Fibroblast of pulmonary artery (primary cell): ENCODE measurements at regions not wholly inside any gene's neighbourhood (a gene's known extent, or its start where the extent isn't known, plus 50 kb on each side); places are given as distances from the start of the nearest gene placed in this dataset.

Experiments
- DNase-seq: peaks from one replicate; pipeline ENCODE4 v3.0.0-alpha.2; 2010; ENCODE audit warnings: low read depth
- H3K4me3 ChIP-seq: replicated peaks from 2 replicates; pipeline ENCODE4 v1.5.1; 2011; ENCODE audit warnings: low read depth, mild to moderate bottlenecking, control low read depth, low read length, moderate library complexity
- CTCF ChIP-seq: IDR thresholded peaks from 2 replicates; pipeline ENCODE4 v1.5.1; 2011; ENCODE audit warnings: mild to moderate bottlenecking, control low read depth, low read length, inconsistent platforms; ENCODE audit errors: missing control alignments

DNA sequence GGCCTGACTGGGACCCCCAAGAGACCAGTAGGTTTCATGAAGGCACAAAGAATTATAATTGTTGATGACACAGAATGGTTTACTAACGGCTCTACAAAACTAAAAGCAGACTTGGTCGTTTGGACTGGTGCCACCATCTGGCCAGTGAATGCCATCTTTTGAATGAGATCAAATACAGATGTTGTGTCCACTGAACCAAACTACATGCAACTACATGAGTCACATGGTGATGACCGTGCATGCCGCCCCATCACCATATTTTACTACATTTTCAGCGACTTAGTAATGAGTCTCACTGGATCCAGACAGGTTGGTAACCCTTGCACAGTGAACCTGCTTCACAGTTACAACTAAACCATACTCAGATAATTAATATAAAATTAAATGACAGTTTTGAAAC, 803.3 kb downstream of the DIPK2A start:
- DNase-seq: no peak
- no peak overlapping the region for H3K4me3 ChIP-seq
- TF ChIP-seq CTCF: no peak

- no peak for DNase-seq
- no peak for TF ChIP-seq CTCF
- H3K4me3 ChIP-seq: no peak overlapping the region
Observed at GRCh38 chr3:144775551-144775950, 803.9 kb downstream of the DIPK2A start.

GRCh38 chr3:144777906-144778305, 806.3 kb downstream of the DIPK2A start:
- TF ChIP-seq CTCF: no peak
- no peak for DNase-seq
- no peak overlapping the region for H3K4me3 ChIP-seq

- no peak for TF ChIP-seq CTCF
- H3K4me3 ChIP-seq: no peak overlapping the region
- DNase-seq: no peak
Observed at GRCh38 chr3:144791034-144791433, 819.4 kb downstream of the DIPK2A start.

GRCh38 chr3:144801890-144802289, 830.3 kb downstream of the DIPK2A start:
- H3K4me3 ChIP-seq: no peak overlapping the region
- TF ChIP-seq CTCF: no peak
- no peak for DNase-seq

DNA sequence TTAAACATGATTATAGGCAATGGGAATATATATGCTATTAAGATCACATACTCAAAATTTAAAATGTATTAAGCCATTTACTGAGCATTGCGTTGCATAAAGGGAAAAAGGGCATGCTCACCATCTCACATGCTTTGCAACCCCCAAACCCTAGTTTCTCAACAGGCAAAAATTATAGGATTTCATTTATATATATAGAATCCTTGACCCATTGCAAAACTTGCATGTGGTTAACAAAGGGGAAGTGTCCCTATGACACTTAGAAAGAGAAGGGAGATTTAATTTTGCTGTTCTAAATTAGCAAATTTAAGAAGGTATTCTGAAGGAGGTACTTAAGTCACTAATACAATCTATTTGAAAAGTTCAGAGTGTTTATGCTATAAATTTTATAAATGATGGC, 837.8 kb downstream of the DIPK2A start:
- TF ChIP-seq CTCF: no peak
- no peak overlapping the region for H3K4me3 ChIP-seq
- no peak for DNase-seq

DNA sequence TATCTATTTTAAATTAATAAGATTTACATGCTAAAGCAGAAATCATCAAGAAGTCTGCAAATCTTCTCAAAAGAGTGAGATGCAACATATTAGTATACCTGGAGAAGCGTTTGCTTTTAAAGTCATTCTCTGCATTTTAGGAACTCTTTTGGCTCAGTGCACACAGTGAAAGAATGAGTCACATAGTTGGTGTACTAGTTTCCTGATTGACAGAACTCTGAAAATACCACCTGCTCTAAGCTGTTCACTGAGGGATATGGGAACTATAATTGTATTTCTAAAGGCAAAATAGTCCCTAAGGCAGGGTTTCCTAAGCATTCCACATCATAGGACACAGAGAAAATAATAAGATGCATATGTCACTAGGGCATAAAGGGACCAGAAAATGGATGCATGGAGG, 838.5 kb downstream of the DIPK2A start:
- no peak for DNase-seq
- H3K4me3 ChIP-seq: no peak overlapping the region
- TF ChIP-seq CTCF: no peak
